Activated CD8-positive, alpha-beta memory T cell treated with anti-CD3 and anti-CD28 coated beads, Interleukin-2, amount 50 U/mL, for 48 hours (primary cell): ENCODE measurements at regions not wholly inside any gene's neighbourhood (a gene's known extent, or its start where the extent isn't known, plus 50 kb on each side); places are given as distances from the start of the nearest gene placed in this dataset.
"Not testable (repeated sequence)": the region's sequence is repeated elsewhere in the genome, so short reads cannot be mapped to it uniquely, and the experiment has no call there.

ENCODE experiments used
- DNase-seq: peaks from one replicate; pipeline ENCODE4 v3.0.0-alpha.2; 2020

- no peak for DNase-seq
Measured at GRCh38 chr16:65315081-65315780, 193.4 kb upstream of the CDH11 start.

GRCh38 chr16:65314627-65315008, 192.8 kb upstream of the CDH11 start:
- no peak for DNase-seq

GRCh38 chr16:65313936-65314626, 192.2 kb upstream of the CDH11 start:
- DNase-seq = no peak

- DNase-seq = no peak
Measured at GRCh38 chr16:65312795-65313194, 190.9 kb upstream of the CDH11 start.

- DNase-seq = no peak
Measured at GRCh38 chr16:65312071-65312470, 190.2 kb upstream of the CDH11 start.

- not testable (repeated sequence) for DNase-seq
Measured at GRCh38 chr16:65310491-65310890, 188.6 kb upstream of the CDH11 start.

GRCh38 chr16:65309354-65309753, 187.5 kb upstream of the CDH11 start:
- no peak for DNase-seq

- DNase-seq = no peak
Measured at GRCh38 chr16:65308506-65308905, 186.6 kb upstream of the CDH11 start.

GRCh38 chr16:65307286-65307685, 185.4 kb upstream of the CDH11 start:
- DNase-seq = no peak

GRCh38 chr16:65306722-65307121, 184.9 kb upstream of the CDH11 start:
- DNase-seq = no peak

- DNase-seq = no peak
Measured at GRCh38 chr16:65306300-65306699, 184.4 kb upstream of the CDH11 start.

GRCh38 chr16:65305266-65305959, 183.6 kb upstream of the CDH11 start:
- DNase-seq = no peak

GRCh38 chr16:65301029-65301428, 179.2 kb upstream of the CDH11 start:
- no peak for DNase-seq

GRCh38 chr16:65297453-65297852, 175.6 kb upstream of the CDH11 start:
- DNase-seq = no peak

- DNase-seq = no peak
Measured at GRCh38 chr16:65295527-65295926, 173.7 kb upstream of the CDH11 start.

- no peak for DNase-seq
Measured at GRCh38 chr16:65294708-65295107, 172.8 kb upstream of the CDH11 start.

- no peak for DNase-seq
Measured at GRCh38 chr16:65294165-65294564, 172.3 kb upstream of the CDH11 start.

GRCh38 chr16:65289022-65289421, 167.2 kb upstream of the CDH11 start:
- DNase-seq = no peak

GRCh38 chr16:65287307-65287706, 165.4 kb upstream of the CDH11 start:
- no peak for DNase-seq

- DNase-seq = no peak
Measured at GRCh38 chr16:65285128-65286048, 163.5 kb upstream of the CDH11 start.

GRCh38 chr16:65284626-65285025, 162.8 kb upstream of the CDH11 start:
- DNase-seq = no peak

GRCh38 chr16:65283181-65283651, 161.4 kb upstream of the CDH11 start:
- no peak for DNase-seq

- no peak for DNase-seq
Measured at GRCh38 chr16:65281586-65281985, 159.7 kb upstream of the CDH11 start.
